Activated effector memory CD4-positive, alpha-beta T cell treated with anti-CD3 and anti-CD28 coated beads, Interleukin-2, amount 50 U/mL, for 16 hours (primary cell): ENCODE measurements at regions not wholly inside any gene's neighbourhood (a gene's known extent, or its start where the extent isn't known, plus 50 kb on each side); places are given as distances from the start of the nearest gene placed in this dataset.

Source experiments
- DNase-seq: peaks from one replicate; pipeline ENCODE4 v3.0.0-alpha.2; 2020

- no peak for DNase-seq
Measured at GRCh38 chr3:117632191-117632590, 922.6 kb downstream of the TUSC7 start.

- no peak for DNase-seq
Measured at GRCh38 chr3:117633207-117633606, 923.6 kb downstream of the TUSC7 start.

- DNase-seq, result no peak
Measured at GRCh38 chr3:117637666-117638065, 928.1 kb downstream of the TUSC7 start.

DNA sequence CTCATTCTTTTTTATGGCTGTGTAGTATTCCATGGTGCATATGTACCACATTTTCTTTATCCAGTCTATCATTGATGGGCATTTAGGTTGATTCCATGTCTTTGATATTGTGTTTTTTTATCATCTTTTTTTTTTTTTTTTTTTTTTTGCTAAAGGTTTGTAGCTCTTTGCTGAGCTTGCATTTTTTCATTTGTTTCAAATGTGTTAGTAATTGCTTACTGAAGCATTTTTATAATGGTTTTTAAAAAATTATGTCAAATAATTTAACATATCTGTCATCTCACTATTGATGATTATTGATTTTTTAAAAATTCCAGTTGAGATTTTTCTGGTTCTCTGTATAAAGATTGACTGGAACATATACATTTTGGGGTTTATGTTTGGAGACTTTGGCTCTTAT, 934.6 kb downstream of the TUSC7 start:
- no peak for DNase-seq

DNA sequence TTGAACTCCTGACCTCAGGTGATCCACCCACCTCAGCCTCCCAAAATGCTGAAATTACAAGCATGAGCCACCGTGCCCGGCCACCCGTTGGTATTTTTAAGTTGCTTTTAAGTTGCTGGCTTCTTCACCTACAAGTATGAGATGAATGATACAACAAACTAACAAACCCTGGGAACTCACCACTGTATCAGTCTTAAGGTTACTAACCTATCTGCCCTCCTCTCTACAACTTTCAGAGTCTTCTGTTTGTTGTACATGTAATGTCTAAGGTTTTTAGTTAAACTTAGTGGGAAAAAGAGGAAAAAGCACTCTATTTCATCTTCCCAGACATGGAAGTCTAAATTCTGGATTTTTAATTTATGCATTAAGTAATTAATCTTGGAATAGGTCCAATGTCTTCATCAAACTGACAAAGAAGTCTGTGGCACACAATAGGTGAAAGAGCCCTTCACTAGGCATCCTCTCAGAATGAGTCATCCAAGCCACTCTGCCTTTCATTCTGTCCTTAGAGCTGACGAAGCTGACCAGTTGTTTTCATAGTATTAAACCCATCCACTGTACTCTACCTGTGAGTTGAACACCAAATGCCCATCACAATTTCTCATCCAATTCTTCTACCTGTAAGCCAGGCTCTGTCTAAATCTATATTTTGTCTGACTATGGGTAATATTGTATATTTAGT, 936.1 kb downstream of the TUSC7 start:
- no peak for DNase-seq

- DNase-seq, result no peak
Measured at GRCh38 chr3:117647435-117647834, 937.9 kb downstream of the TUSC7 start.

GRCh38 chr3:117651246-117651645, 941.7 kb downstream of the TUSC7 start:
- DNase-seq, result no peak

DNA sequence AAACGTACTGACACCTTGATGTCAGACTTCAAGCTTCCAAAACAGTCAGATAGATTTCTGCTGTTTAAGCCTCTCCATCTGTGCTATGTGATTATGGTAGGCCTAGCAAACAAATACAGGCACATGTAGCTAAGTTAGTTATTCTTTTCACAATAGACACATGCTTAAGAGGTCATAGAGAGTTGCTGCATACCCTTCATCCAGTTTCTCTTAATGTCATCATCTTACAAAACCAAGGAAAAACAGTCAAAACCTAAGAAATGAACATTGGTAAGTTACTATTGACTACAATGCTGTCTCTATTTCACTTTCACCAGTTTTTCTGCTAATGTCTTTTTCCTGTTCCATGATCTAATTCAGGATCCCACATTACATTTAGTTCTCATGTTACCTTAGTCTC, 946.8 kb downstream of the TUSC7 start:
- DNase-seq, result no peak

GRCh38 chr3:117657278-117657677, 947.7 kb downstream of the TUSC7 start:
- no peak for DNase-seq

DNA sequence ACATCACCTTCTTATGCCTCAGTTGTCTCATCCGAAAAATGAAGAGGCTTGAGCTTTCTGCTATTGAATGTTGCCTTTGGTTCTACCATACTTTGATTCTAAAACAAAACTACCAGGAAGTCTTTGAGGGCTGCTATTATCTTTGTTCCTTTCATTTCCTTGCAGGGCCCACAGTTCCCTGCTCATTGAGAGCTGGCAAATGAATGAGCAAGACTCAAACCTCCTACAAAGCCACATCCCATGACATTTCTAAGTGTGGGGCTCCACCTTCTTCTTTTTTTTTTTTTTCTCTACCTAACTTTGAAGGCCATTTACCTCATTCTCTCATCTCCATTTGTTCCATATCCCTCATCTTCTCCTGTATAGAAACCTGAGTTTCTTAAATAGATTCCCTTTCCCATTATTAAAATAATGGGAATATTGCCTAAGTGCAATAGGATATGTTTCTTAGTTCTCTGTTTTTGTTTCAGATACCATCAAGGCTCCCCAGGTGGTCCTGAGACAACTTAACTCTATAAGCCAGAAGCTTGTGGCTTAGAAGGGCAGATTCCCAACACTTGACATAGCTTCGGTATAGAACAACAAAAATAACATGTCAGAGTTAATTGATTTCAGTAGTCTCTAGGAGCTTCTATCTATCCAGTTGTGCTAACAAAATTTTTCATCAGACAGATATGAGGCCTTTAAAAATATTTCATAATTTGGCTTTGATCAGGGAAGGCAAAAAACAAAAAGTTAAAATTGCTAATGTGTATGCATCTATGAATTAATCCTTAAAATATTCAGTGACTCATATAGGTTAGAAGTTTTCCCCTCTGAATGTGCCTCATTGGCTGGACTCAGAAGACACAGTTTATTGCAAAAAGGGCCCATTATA, 951.6 kb downstream of the TUSC7 start:
- DNase-seq, result no peak

DNA sequence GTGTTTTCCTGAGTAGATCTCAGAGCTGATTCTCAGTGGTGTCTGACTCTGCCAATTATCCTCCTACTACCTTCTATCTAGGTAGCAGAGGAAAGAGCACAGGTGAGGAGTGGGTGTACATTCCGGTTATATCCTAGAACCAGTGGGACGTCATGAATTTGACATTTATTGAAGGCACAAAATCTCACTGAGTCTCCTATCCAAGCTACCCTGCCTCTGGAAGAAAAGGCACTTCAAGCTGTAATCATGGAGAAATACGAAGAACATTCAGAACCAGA, 952.2 kb downstream of the TUSC7 start:
- no peak for DNase-seq

GRCh38 chr3:117665296-117665695, 955.7 kb downstream of the TUSC7 start:
- no peak for DNase-seq

DNA sequence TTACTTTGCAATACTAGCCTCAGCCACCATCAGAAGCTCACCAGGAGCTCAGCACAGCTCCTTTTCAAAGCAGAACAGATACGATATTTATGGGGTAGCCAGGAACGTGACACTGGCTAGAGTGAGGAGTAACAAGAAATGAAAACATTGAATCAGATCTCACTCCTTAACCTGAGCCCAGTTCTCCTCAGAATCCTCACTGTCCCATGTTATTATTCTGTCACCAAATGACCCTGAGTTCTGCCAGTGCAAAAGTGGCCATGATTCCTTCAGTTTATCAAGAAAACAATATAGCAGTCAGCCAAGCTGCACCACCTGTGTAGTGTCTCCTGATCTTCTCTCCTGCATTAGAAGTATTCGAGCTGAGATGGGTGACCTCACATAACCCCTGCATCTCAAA, 956.7 kb downstream of the TUSC7 start:
- no peak for DNase-seq

DNA sequence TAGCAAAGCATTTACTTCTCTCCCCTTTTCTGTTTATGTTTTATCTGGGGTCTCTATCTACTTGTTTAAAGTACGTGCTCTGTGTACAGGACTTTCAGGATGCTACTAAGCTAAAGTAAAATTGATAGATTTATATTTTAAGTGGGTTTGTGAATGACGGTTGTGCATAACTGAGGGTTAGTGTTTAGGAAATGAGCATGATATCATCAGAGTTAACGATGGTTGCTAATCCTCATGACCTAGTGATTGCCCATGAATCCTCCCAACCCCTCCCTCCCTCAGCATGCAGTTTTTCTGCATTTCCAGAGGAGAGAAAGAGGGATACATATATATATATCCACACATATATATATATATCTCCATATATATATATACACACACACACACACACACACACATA, 957.2 kb downstream of the TUSC7 start:
- DNase-seq, result no peak

GRCh38 chr3:117669774-117670173, 960.2 kb downstream of the TUSC7 start:
- no peak for DNase-seq

GRCh38 chr3:117671722-117672318, 962.2 kb downstream of the TUSC7 start:
- DNase-seq, result no peak

DNA sequence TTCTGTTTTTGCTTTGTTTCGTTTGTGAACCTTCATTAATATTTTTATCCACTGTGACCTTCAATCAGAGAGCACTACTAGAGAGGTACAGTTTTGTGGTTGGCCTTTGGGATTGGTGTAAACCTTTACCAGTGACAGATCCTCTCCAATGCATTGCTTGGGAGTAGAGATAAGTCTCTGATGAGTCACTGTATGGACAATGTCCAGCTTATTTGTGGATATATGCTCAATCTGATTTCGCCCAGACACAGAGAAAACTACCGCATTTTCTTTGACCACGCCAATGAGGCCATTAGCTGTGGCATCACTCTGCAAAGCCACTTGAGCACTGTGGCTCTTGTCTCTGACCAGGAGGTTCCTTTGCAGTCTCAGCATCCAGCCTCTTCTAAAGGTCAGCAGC, 964.7 kb downstream of the TUSC7 start:
- no peak for DNase-seq

GRCh38 chr3:117681619-117682018, 972.0 kb downstream of the TUSC7 start:
- no peak for DNase-seq

- DNase-seq, result no peak
Measured at GRCh38 chr3:117687096-117687495, 977.5 kb downstream of the TUSC7 start.

DNA sequence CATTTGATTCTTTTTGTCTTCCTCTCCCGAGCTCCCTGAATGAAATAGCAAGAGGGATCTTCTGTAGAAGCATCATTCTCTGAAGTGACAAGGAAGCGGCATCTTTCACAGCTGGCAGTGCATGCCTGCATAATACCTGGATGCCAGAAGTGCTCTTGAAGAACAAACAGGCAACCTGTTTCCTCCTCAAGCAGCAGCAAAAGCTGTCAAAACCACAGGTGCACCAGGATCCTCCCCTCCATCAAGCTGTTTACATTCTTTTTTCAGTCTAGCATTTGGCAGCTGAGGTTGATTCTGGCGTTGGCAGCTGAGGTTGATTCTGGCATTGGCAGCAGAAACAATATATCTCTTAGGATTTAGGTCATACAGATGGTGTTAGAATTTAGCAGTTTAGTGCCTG, 979.0 kb downstream of the TUSC7 start:
- no peak for DNase-seq

DNA sequence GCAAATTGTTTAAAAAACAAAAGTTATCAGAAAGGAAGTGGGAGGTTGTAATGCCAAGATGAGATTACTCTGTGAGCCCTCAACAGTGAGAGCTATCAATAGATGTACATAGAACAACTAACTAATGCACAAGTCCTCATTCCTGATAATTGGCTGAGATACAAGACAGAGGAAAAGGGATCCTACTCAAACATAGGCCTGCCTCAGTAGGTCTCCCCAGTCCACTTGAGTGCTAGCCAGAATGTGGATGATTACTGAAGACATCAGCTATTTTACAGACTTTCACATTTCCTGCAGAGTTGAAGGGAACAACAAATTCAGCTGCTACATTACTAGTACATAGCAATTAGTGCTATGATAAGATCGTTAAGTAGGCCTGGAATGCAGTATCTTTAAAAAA, 981.9 kb downstream of the TUSC7 start:
- DNase-seq, result no peak

DNA sequence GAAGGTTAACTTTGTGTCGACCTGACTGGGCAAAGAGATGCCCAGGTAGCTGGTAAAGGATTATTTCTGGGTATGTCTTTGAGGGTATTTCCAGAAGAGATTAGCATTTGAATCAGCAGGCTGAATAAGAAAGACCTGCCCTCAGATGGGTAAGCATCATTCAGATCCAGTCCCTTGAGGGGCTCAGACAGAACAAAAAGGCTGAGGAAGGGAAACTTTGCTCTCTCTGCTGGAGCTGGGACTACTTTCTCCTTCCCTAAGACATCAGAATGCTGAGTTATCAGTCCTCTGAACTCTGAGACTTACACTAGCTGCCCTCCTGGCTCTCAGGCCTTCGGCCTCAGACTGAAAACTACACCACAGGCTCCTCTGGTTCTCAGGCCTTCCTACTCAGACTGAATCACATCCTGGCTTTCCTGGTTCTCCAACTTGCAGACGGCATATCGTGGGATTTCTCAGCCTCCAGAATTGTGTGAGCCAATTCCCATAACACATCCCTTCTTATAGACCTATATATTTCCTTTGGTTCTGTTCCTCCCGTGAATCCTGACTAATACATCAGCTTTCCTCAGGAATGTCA, 982.9 kb downstream of the TUSC7 start:
- DNase-seq, result no peak

GRCh38 chr3:117695321-117695720, 985.7 kb downstream of the TUSC7 start:
- no peak for DNase-seq
